H1 (cell line): ENCODE measurements at regions not wholly inside any gene's neighbourhood (a gene's known extent, or its start where the extent isn't known, plus 50 kb on each side); places are given as distances from the start of the nearest gene placed in this dataset.

Source experiments
- CTCF ChIA-PET: fragments of 300-600 bp; sonication (Branson Sonifier 250); formaldehyde crosslinking; loops from one replicate; lab custom pipeline; 2021; ENCODE audit not compliant: partially characterized antibody; lab: Charles Lee
- POLR2A ChIA-PET: fragments of 300-600 bp; sonication (Branson Sonifier 250); formaldehyde crosslinking; loops from one replicate; lab custom pipeline; 2021; ENCODE audit warnings: inconsistent platforms; ENCODE audit not compliant: partially characterized antibody; lab: Charles Lee
- DNase-seq, 2 experiments: peaks; one replicate each; pipeline versions ENCODE4 v3.0.0 to v3.0.0-alpha.2; 2010 to 2022; ENCODE audit warnings: low spot score in 2 of 2, low read depth in 1 of 2, mixed read lengths in 1 of 2
- FAIRE-seq: peaks from 2 replicates; lab custom pipeline; 2011; peaks lifted over from hg19 to GRCh38; lab: Jason Lieb, UNC
- H2AFZ ChIP-seq: 2 replicates; pipeline ENCODE4 v1.8.1; 2012; ENCODE audit warnings: low read length, inconsistent platforms
- H2AK5ac ChIP-seq: 2 replicates; pipeline ENCODE4 v1.6.1; 2013; ENCODE audit warnings: low read depth, low read length
- H2BK120ac ChIP-seq: replicated peaks from 2 replicates; pipeline ENCODE3; 2013; ENCODE audit warnings: low read depth, low read length, inconsistent platforms
- H2BK12ac ChIP-seq: 2 replicates; pipeline ENCODE4 v1.6.1; 2013; ENCODE audit warnings: low read depth, low read length
- H2BK15ac ChIP-seq: 2 replicates; pipeline ENCODE4 v1.6.1; 2013; ENCODE audit warnings: low read length
- H2BK20ac ChIP-seq: 2 replicates; pipeline ENCODE4 v1.6.1; 2013; ENCODE audit warnings: low read length
- H2BK5ac ChIP-seq: 2 replicates; pipeline ENCODE4 v1.6.1; 2013; ENCODE audit warnings: low read depth, low read length
- H3K14ac ChIP-seq: 2 replicates; pipeline ENCODE4 v1.6.1; 2013; ENCODE audit warnings: inconsistent platforms; ENCODE audit not compliant: insufficient read length
- H3K18ac ChIP-seq: 2 replicates; pipeline ENCODE4 v1.6.1; 2013; ENCODE audit warnings: low read length; ENCODE audit errors: extremely low read depth
- H3K23ac ChIP-seq: 2 replicates; pipeline ENCODE4 v1.6.1; 2013; ENCODE audit warnings: inconsistent platforms; ENCODE audit not compliant: insufficient read length
- H3K23me2 ChIP-seq: 2 replicates; pipeline ENCODE4 v1.6.1; 2013; ENCODE audit warnings: low read depth, low read length
- H3K27ac ChIP-seq: 2 replicates; pipeline ENCODE4 v1.6.1; 2011; ENCODE audit warnings: low read depth, low read length, inconsistent platforms
- H3K27me3 ChIP-seq, 4 experiments: replicated peaks in 1 of 4; 1 replicate in 1 of 4; 2 replicates in 3 of 4; pipeline versions ENCODE4 v1.6.1 to v1.8.1; 2011 to 2013; ENCODE audit warnings: low read length in 3 of 4, mild to moderate bottlenecking in 3 of 4, inconsistent platforms in 2 of 4, mixed read lengths in 2 of 4, moderate library complexity in 1 of 4; ENCODE audit not compliant: control insufficient read depth in 3 of 4, insufficient read depth in 3 of 4; ENCODE audit errors: extremely low read depth in 1 of 4
- H3K36me3 ChIP-seq, 4 experiments: 2 replicates each; pipeline versions ENCODE4 v1.6.1 to v1.8.1; 2011 to 2013; ENCODE audit warnings: mild to moderate bottlenecking in 4 of 4, low read length in 3 of 4, moderate library complexity in 2 of 4, control low read depth in 1 of 4, inconsistent platforms in 1 of 4; ENCODE audit not compliant: insufficient read depth in 4 of 4, control insufficient read depth in 2 of 4
- H3K4ac ChIP-seq: replicated peaks from 2 replicates; pipeline ENCODE3; 2013; ENCODE audit warnings: low read length, low read depth, mixed read lengths, inconsistent platforms; ENCODE audit not compliant: insufficient read length
- H3K4me1 ChIP-seq, 4 experiments: replicated peaks in 1 of 4; 1 replicate in 1 of 4; 2 replicates in 3 of 4; pipeline versions ENCODE4 v1.6.1 to v1.8.1; 2011 to 2013; ENCODE audit warnings: low read length in 3 of 4, inconsistent platforms in 2 of 4, mixed read lengths in 1 of 4; ENCODE audit not compliant: insufficient read depth in 4 of 4, control insufficient read depth in 3 of 4
- H3K4me2 ChIP-seq, 2 experiments: 2 replicates each; pipeline versions ENCODE4 v1.6.1 to v1.8.1; 2011 to 2013; ENCODE audit warnings: low read depth in 2 of 2, low read length in 2 of 2, control low read depth in 1 of 2, inconsistent platforms in 1 of 2, mild to moderate bottlenecking in 1 of 2; ENCODE audit not compliant: insufficient read depth in 1 of 2
- H3K4me3 ChIP-seq, 4 experiments: fragments of 200-600, 300-600 bp in 1 of 4; sonication (generic), shearing (Covaris generic), sonication (Bioruptor Twin) in 1 of 4; 2 replicates each; pipeline versions ENCODE4 v1.5.1 to v1.8.1; 2011 to 2016; ENCODE audit warnings: low read length in 4 of 4, low read depth in 3 of 4, control low read depth in 2 of 4, inconsistent platforms in 2 of 4, mild to moderate bottlenecking in 2 of 4, mixed read lengths in 1 of 4, moderate library complexity in 1 of 4; ENCODE audit not compliant: insufficient read depth in 2 of 4; ENCODE audit errors: extremely low read depth in 1 of 4
- H3K56ac ChIP-seq: replicated peaks from 2 replicates; pipeline ENCODE3; 2013; ENCODE audit warnings: low read depth, mild to moderate bottlenecking, mixed read lengths, low read length, inconsistent platforms; ENCODE audit not compliant: insufficient read length
- H3K79me1 ChIP-seq: 2 replicates; pipeline ENCODE4 v1.6.1; 2013; ENCODE audit warnings: low read depth, low read length, control low read depth
- H3K79me2 ChIP-seq, 2 experiments: 2 replicates each; pipeline versions ENCODE4 v1.6.1 to v1.8.1; 2012 to 2013; ENCODE audit warnings: low read length in 2 of 2, mild to moderate bottlenecking in 2 of 2, inconsistent platforms in 1 of 2; ENCODE audit not compliant: insufficient read depth in 2 of 2, control insufficient read depth in 1 of 2
- H3K9ac ChIP-seq, 4 experiments: replicated peaks in 1 of 4; 1 replicate in 1 of 4; 2 replicates in 3 of 4; pipeline versions ENCODE4 v1.6.1 to v1.8.1; 2011 to 2013; ENCODE audit warnings: low read depth in 3 of 4, low read length in 3 of 4, control low read depth in 2 of 4, mild to moderate bottlenecking in 2 of 4, moderate library complexity in 2 of 4, inconsistent platforms in 1 of 4; ENCODE audit errors: extremely low read depth in 1 of 4
- H3K9me3 ChIP-seq, 2 experiments: 2 replicates each; pipeline versions ENCODE4 v1.6.1 to v1.8.1; 2012 to 2013; ENCODE audit warnings: mild to moderate bottlenecking in 2 of 2, moderate library complexity in 2 of 2, control low read depth in 1 of 2, inconsistent platforms in 1 of 2, low read depth in 1 of 2, low read length in 1 of 2, mixed read lengths in 1 of 2; ENCODE audit not compliant: insufficient read depth in 2 of 2
- H4K20me1 ChIP-seq, 2 experiments: replicated peaks in 1 of 2; 2 replicates each; pipeline versions ENCODE3 to v1.8.1; 2011 to 2013; ENCODE audit warnings: inconsistent platforms in 2 of 2, low read length in 2 of 2, mild to moderate bottlenecking in 1 of 2; ENCODE audit not compliant: insufficient read depth in 2 of 2, control insufficient read depth in 1 of 2
- H4K5ac ChIP-seq: 2 replicates; pipeline ENCODE4 v1.6.1; 2013; ENCODE audit warnings: low read length, low read depth, mixed read lengths, inconsistent platforms; ENCODE audit not compliant: insufficient read length
- H4K8ac ChIP-seq: 2 replicates; pipeline ENCODE4 v1.8.0; 2013; ENCODE audit warnings: mild to moderate bottlenecking, moderate library complexity, low read length, inconsistent platforms; ENCODE audit not compliant: insufficient read depth; ENCODE audit errors: extremely low read depth
- H4K91ac ChIP-seq: replicated peaks from 2 replicates; pipeline ENCODE3; 2013; ENCODE audit warnings: low read length, mixed read lengths, inconsistent platforms; ENCODE audit not compliant: insufficient read length
- ASH2L ChIP-seq: fragments of 200-600, 300-600 bp; sonication (generic); IDR thresholded peaks from one replicate; pipeline ENCODE4 v1.7.1; 2017; ENCODE audit warnings: low read length
- NRF1 ChIP-seq: IDR thresholded peaks from 2 replicates; pipeline ENCODE4 v1.6.1; 2011; ENCODE audit warnings: mild to moderate bottlenecking, low read depth, low read length, improper control_type of control experiment
- RFX5 ChIP-seq: IDR thresholded peaks from 2 replicates; pipeline ENCODE4 v1.6.1; 2011; ENCODE audit warnings: low read depth, low read length, improper control_type of control experiment, borderline replicate concordance
- TBP ChIP-seq: IDR thresholded peaks from 2 replicates; pipeline ENCODE4 v1.6.1; 2011; ENCODE audit warnings: low read depth, low read length, improper control_type of control experiment
- WGBS, 2 experiments: shearing (Covaris generic) in 1 of 2; methylation state at CpG; one replicate each; pipeline versions ENCODE4 v1.1.6 to v1.1.7; 2013 to 2015; ENCODE audit warnings: low lambda C conversion rate in 2 of 2, mixed read lengths in 2 of 2, inconsistent platforms in 1 of 2, low coverage in 1 of 2, missing lambda C conversion rate in 1 of 2; ENCODE audit not compliant: insufficient replicate concordance in 2 of 2, insufficient coverage in 1 of 2, insufficient read length in 1 of 2; ENCODE audit errors: extremely low coverage in 1 of 2, missing lambda C conversion rate in 1 of 2; 5-methylcytosine and 5-hydroxymethylcytosine counted together
- TF ChIP-seq, protein P1 (sequence below): IDR thresholded peaks from 2 replicates; pipeline ENCODE4 v1.6.1; 2012; ENCODE audit warnings: inconsistent platforms

DNA sequence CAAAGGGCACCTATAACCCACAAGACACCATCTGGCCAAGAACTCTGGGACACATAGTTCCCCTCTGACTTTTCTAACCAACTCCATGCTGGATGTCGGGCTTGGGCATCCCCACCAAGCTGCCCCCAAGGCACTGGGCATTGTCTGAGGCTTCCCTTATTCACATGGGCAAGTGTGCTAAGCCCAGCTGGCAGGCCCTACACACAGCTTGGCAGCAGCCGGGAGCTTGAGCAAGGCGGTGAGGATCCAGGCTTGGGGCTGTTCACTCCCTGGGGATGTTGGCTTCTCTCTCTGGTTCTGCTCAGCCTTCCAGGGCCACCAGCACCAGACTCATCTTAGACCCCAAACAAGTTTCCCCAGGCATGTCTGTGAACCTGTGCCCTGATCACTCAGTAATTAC is 138.3 kb upstream of the KAZN start:
- Histone ChIP-seq H2BK15ac (no peak overlapping the region), H3K79me1 (no peaks in the 10 kb centered on the region), H2BK20ac (no peak overlapping the region), H3K27me3 (no peaks in the 10 kb centered on the region), H2BK120ac (no peak overlapping the region), H3K56ac (no peak overlapping the region), H3K27ac (no peak overlapping the region), H3K9me3 (no peaks in the 10 kb centered on the region), H3K4me2 (no peak overlapping the region), H3K4me3 (no peak overlapping the region), H4K8ac (no peak overlapping the region), H2BK5ac (no peak overlapping the region), H4K91ac (no peak overlapping the region), H3K4me1 (no peaks in the 10 kb centered on the region), H3K18ac (no peak overlapping the region), H4K5ac (no peak overlapping the region), H3K4ac (no peak overlapping the region), H3K79me2 (no peaks in the 10 kb centered on the region), H3K36me3 (no peaks in the 10 kb centered on the region), H3K23ac (no peak overlapping the region), H2AFZ (no peak overlapping the region), H2AK5ac (no peak overlapping the region), H3K23me2 (no peaks in the 10 kb centered on the region), H3K14ac (no peak overlapping the region), H4K20me1 (no peaks in the 10 kb centered on the region), H3K9ac (no peak overlapping the region), H2BK12ac (no peak overlapping the region)
- WGBS, 2 experiments: 92% methylated on average over 3 of the region's 3 CpGs; no CpG with 5 or more reads in 1 of the 2 experiments
- TF ChIP-seq NRF1 (no peak), ASH2L (no peak), TBP (no peak), RFX5 (no peak)
- TF ChIP-seq, protein P1, sequence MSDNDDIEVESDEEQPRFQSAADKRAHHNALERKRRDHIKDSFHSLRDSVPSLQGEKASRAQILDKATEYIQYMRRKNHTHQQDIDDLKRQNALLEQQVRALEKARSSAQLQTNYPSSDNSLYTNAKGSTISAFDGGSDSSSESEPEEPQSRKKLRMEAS: no peak
- no peak for FAIRE-seq
- DNase-seq: no peak
- ChIA-PET POLR2A (no interaction called here), CTCF (interaction anchor here (1.7 kb wide), 1 partner anchor 18 kb away, joined by 5 read pairs; no protein-coding TSS in a partner anchor)
